ENCODE measurements at regions not wholly inside any gene's neighbourhood (a gene's known extent, or its start where the extent isn't known, plus 50 kb on each side); places are given as distances from the start of the nearest gene placed in this dataset.

GRCh38 chr17:16880121-16880842 is 91.6 kb downstream of the TNFRSF13B start:
- TF ChIP-seq EZH2 (IDR thresholded peaks at IDR 0.05) = no peak
- no peak for TF ChIP-seq CTCF (IDR thresholded peaks at IDR 0.05)

Measured in neural progenitor cell (in vitro differentiated cells).